ENCODE measurements at regions not wholly inside any gene's neighbourhood (a gene's known extent, or its start where the extent isn't known, plus 50 kb on each side); places are given as distances from the start of the nearest gene placed in this dataset.

GRCh38 chr1:70628973-70629372 is 217.9 kb downstream of the CTH start:
- CTCF ChIA-PET = interaction anchor here (0.8 to 1.8 kb wide), 2 partner anchors 12 to 421 kb away, joined by 3 to 7 read pairs; no protein-coding TSS in a partner anchor

GRCh38 chr1:70633004-70633403 is 221.9 kb downstream of the CTH start:
- Mint-ChIP-seq H3K27me3 (ENCODE audit: low read depth) (no peaks in the 10 kb centered on the region), H3K4me1 (no peaks in the 10 kb centered on the region), H3K9me3 (no peaks in the 10 kb centered on the region), H3K27ac (no peak overlapping the region), H3K36me3 (no peaks in the 10 kb centered on the region), H3K4me3 (no peak overlapping the region)
- CTCF ChIA-PET = no interaction called here
- DNase-seq (ENCODE audit: low spot score) (no peak), ATAC-seq (no peak)
- POLR2A ChIA-PET = no interaction called here
- no peak for TF ChIP-seq ZNF425 (CRISPR knock-in tag; conservative IDR thresholded peaks at IDR 0.05)
- no peak for TF ChIP-seq ZSCAN18 (CRISPR knock-in tag; IDR thresholded peaks at IDR 0.05)
- no peak for TF ChIP-seq ERG (CRISPR knock-in tag; IDR thresholded peaks at IDR 0.05)
- TF ChIP-seq USF2 (CRISPR knock-in tag; IDR thresholded peaks at IDR 0.05) = no peak
- TF ChIP-seq ATF3 (CRISPR knock-in tag; conservative IDR thresholded peaks at IDR 0.05) = no peak
- no peak for TF ChIP-seq CTCF (IDR thresholded peaks at IDR 0.05)
- no peak for TF ChIP-seq TEAD4 (CRISPR knock-in tag; IDR thresholded peaks at IDR 0.05)
- TF ChIP-seq GTF2I (CRISPR knock-in tag; conservative IDR thresholded peaks at IDR 0.05) = no peak

More at GRCh38 chr1:70628973-70629372, 217.9 kb downstream of the CTH start:
- Mint-ChIP-seq H3K27ac (no peak overlapping the region), H3K27me3 (ENCODE audit: low read depth) (no peaks in the 10 kb centered on the region), H3K9me3 (no peaks in the 10 kb centered on the region), H3K36me3 (no peaks in the 10 kb centered on the region), H3K4me3 (no peak overlapping the region), H3K4me1 (no peaks in the 10 kb centered on the region)
- ATAC-seq (peak; percentile 39; the same call in 1 of the 2 replicates), DNase-seq (ENCODE audit: low spot score) (peak; percentile 12)
- POLR2A ChIA-PET = no interaction called here
- no peak for TF ChIP-seq CDX4 (CRISPR knock-in tag; IDR thresholded peaks at IDR 0.05; ENCODE audit: borderline replicate concordance)
- TF ChIP-seq SMAD4 (CRISPR knock-in tag; IDR thresholded peaks at IDR 0.05) = no peak
- no peak for TF ChIP-seq ZNF423 (CRISPR knock-in tag; IDR thresholded peaks at IDR 0.05)
- no peak for TF ChIP-seq MAX (CRISPR knock-in tag; IDR thresholded peaks at IDR 0.05)
- no peak for TF ChIP-seq ZNF671 (CRISPR knock-in tag; IDR thresholded peaks at IDR 0.05)
- TF ChIP-seq ETV6 (CRISPR knock-in tag; IDR thresholded peaks at IDR 0.05) = no peak
- no peak for TF ChIP-seq EMX1 (CRISPR knock-in tag; IDR thresholded peaks at IDR 0.05)
- TF ChIP-seq OVOL2 (CRISPR knock-in tag; IDR thresholded peaks at IDR 0.05; ENCODE audit: borderline replicate concordance) = no peak
- TF ChIP-seq SP1 (CRISPR knock-in tag; conservative IDR thresholded peaks at IDR 0.05) = no peak

All from WTC11 (cell line).